ENCODE measurements at regions not wholly inside any gene's neighbourhood (a gene's known extent, or its start where the extent isn't known, plus 50 kb on each side); places are given as distances from the start of the nearest gene placed in this dataset.

GRCh38 chr13:71924931-71925330 is 57.9 kb upstream of the DACH1 start:
- CTCF ChIA-PET = no interaction called here
- no peaks in the 10 kb centered on the region for H3K9me2 ChIP-seq (ENCODE audit: insufficient read depth)
- H3K9me3 ChIP-seq (ENCODE audit: control insufficient read depth in 1 of 2, insufficient read depth in 1 of 2, low read depth in 1 of 2, low read length in 2 of 2) = no peaks in the 10 kb centered on the region
- ATAC-seq = no peak
- H3K4me2 ChIP-seq (ENCODE audit: low read length) = no peak overlapping the region
- H3K36me3 ChIP-seq (ENCODE audit: control insufficient read depth in 1 of 2, insufficient read depth in 2 of 2, low read length in 2 of 2) = no peaks in the 10 kb centered on the region
- H3K79me2 ChIP-seq (ENCODE audit: insufficient read depth, low read length) = no peaks in the 10 kb centered on the region
- intact Hi-C loops (cut with micrococcal nuclease) = no loop called here
- no peak overlapping the region for H3K9ac ChIP-seq (ENCODE audit: low read length)
- H4K20me1 ChIP-seq (ENCODE audit: insufficient read depth) = no peaks in the 10 kb centered on the region
- no TSS peak for BruUV-seq (replicated peaks)
- H2AFZ ChIP-seq (ENCODE audit: low read depth, low read length, poor library complexity, severe bottlenecking) = no peak overlapping the region
- POLR2A ChIA-PET = no interaction called here
- TF ChIP-seq ZNF274 (IDR thresholded peaks at IDR 0.05; ENCODE audit: low read depth, low read length) (no peak), SP1 (IDR thresholded peaks at IDR 0.05; ENCODE audit: low read depth) (no peak), YY1 (IDR thresholded peaks at IDR 0.05; ENCODE audit: extremely low read depth, insufficient replicate concordance, low read depth, low read length) (no peak), RAD21 (IDR thresholded peaks at IDR 0.05; ENCODE audit: low read depth) (no peak), SIN3A (IDR thresholded peaks at IDR 0.05; ENCODE audit: low read depth) (no peak), ELF1 (IDR thresholded peaks at IDR 0.05; ENCODE audit: borderline replicate concordance, low read depth) (no peak), CEBPB (IDR thresholded peaks at IDR 0.05; ENCODE audit: low read depth) (no peak), EZH2 (IDR thresholded peaks at IDR 0.05) (no peak), EGR1 (IDR thresholded peaks at IDR 0.05; ENCODE audit: low read depth) (no peak), ZFX (IDR thresholded peaks at IDR 0.05) (no peak), POLR2AphosphoS5 (IDR thresholded peaks at IDR 0.05; ENCODE audit: low read depth, low read length) (no peak), ATF3 (IDR thresholded peaks at IDR 0.05) (no peak), POLR2A (IDR thresholded peaks at IDR 0.05; ENCODE audit: borderline replicate concordance, extremely low read depth, insufficient read depth, insufficient read length) (no peak), TCF7L2 (IDR thresholded peaks at IDR 0.05; ENCODE audit: borderline replicate concordance, extremely low read depth, insufficient read depth, insufficient read length) (no peak)
- TF ChIP-seq, protein P1, sequence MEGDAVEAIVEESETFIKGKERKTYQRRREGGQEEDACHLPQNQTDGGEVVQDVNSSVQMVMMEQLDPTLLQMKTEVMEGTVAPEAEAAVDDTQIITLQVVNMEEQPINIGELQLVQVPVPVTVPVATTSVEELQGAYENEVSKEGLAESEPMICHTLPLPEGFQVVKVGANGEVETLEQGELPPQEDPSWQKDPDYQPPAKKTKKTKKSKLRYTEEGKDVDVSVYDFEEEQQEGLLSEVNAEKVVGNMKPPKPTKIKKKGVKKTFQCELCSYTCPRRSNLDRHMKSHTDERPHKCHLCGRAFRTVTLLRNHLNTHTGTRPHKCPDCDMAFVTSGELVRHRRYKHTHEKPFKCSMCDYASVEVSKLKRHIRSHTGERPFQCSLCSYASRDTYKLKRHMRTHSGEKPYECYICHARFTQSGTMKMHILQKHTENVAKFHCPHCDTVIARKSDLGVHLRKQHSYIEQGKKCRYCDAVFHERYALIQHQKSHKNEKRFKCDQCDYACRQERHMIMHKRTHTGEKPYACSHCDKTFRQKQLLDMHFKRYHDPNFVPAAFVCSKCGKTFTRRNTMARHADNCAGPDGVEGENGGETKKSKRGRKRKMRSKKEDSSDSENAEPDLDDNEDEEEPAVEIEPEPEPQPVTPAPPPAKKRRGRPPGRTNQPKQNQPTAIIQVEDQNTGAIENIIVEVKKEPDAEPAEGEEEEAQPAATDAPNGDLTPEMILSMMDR (IDR thresholded peaks at IDR 0.05 in 2 of 3, conservative IDR thresholded peaks at IDR 0.05 in 1 of 3; ENCODE audit: borderline replicate concordance in 1 of 3, insufficient read depth in 1 of 3, low read depth in 2 of 3, low read length in 2 of 3) = no peak
- TF ChIP-seq, protein P2, sequence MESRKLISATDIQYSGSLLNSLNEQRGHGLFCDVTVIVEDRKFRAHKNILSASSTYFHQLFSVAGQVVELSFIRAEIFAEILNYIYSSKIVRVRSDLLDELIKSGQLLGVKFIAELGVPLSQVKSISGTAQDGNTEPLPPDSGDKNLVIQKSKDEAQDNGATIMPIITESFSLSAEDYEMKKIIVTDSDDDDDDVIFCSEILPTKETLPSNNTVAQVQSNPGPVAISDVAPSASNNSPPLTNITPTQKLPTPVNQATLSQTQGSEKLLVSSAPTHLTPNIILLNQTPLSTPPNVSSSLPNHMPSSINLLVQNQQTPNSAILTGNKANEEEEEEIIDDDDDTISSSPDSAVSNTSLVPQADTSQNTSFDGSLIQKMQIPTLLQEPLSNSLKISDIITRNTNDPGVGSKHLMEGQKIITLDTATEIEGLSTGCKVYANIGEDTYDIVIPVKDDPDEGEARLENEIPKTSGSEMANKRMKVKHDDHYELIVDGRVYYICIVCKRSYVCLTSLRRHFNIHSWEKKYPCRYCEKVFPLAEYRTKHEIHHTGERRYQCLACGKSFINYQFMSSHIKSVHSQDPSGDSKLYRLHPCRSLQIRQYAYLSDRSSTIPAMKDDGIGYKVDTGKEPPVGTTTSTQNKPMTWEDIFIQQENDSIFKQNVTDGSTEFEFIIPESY (IDR thresholded peaks at IDR 0.05; ENCODE audit: extremely low read depth, insufficient replicate concordance, low read length) = no peak
- TF ChIP-seq, protein P3, sequence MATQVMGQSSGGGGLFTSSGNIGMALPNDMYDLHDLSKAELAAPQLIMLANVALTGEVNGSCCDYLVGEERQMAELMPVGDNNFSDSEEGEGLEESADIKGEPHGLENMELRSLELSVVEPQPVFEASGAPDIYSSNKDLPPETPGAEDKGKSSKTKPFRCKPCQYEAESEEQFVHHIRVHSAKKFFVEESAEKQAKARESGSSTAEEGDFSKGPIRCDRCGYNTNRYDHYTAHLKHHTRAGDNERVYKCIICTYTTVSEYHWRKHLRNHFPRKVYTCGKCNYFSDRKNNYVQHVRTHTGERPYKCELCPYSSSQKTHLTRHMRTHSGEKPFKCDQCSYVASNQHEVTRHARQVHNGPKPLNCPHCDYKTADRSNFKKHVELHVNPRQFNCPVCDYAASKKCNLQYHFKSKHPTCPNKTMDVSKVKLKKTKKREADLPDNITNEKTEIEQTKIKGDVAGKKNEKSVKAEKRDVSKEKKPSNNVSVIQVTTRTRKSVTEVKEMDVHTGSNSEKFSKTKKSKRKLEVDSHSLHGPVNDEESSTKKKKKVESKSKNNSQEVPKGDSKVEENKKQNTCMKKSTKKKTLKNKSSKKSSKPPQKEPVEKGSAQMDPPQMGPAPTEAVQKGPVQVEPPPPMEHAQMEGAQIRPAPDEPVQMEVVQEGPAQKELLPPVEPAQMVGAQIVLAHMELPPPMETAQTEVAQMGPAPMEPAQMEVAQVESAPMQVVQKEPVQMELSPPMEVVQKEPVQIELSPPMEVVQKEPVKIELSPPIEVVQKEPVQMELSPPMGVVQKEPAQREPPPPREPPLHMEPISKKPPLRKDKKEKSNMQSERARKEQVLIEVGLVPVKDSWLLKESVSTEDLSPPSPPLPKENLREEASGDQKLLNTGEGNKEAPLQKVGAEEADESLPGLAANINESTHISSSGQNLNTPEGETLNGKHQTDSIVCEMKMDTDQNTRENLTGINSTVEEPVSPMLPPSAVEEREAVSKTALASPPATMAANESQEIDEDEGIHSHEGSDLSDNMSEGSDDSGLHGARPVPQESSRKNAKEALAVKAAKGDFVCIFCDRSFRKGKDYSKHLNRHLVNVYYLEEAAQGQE (IDR thresholded peaks at IDR 0.05; ENCODE audit: low read depth) = no peak
- H3K27ac ChIP-seq (ENCODE audit: low read depth, low read length) = no peak overlapping the region
- no peaks in the 10 kb centered on the region for H3K4me1 ChIP-seq (ENCODE audit: control insufficient read depth in 1 of 2, insufficient read depth in 2 of 2, low read length in 2 of 2)
- H3K4me3 ChIP-seq (replicated peaks in 1 of 2; ENCODE audit: low read depth in 1 of 2, low read length in 2 of 2) = no peak overlapping the region
- DNase-seq (ENCODE audit: low read depth, low spot score) = no peak
- no peaks in the 10 kb centered on the region for H3K27me3 ChIP-seq (ENCODE audit: insufficient read depth, low read length)
- RAD21 ChIA-PET (ENCODE audit: low non-redundant PET in 1 of 2, low total read pairs in 2 of 2, uncharacterized antibody in 2 of 2, unreplicated experiment in 2 of 2) = no interaction called here
